ENCODE measurements at regions not wholly inside any gene's neighbourhood (a gene's known extent, or its start where the extent isn't known, plus 50 kb on each side); places are given as distances from the start of the nearest gene placed in this dataset.

DNA sequence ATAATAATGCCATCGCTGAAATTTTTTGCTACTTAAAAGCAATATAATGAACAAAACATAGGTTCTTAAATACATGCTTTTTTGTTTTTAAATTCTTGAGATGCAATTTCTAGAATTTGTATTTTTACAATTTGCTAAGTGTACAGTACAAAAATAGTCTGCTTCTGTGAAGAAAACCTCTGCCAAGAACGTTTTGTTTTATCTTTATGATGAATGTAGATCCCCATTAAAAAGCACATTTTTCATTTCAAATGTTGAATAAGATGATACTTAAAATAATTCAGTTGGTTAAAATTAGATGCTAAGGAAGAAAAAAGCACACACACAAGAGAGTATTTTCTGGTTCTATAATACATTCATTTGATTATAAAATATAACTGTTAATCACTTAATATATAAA, 1358.5 kb upstream of the CITED2 start:
- TF ChIP-seq, protein P1, sequence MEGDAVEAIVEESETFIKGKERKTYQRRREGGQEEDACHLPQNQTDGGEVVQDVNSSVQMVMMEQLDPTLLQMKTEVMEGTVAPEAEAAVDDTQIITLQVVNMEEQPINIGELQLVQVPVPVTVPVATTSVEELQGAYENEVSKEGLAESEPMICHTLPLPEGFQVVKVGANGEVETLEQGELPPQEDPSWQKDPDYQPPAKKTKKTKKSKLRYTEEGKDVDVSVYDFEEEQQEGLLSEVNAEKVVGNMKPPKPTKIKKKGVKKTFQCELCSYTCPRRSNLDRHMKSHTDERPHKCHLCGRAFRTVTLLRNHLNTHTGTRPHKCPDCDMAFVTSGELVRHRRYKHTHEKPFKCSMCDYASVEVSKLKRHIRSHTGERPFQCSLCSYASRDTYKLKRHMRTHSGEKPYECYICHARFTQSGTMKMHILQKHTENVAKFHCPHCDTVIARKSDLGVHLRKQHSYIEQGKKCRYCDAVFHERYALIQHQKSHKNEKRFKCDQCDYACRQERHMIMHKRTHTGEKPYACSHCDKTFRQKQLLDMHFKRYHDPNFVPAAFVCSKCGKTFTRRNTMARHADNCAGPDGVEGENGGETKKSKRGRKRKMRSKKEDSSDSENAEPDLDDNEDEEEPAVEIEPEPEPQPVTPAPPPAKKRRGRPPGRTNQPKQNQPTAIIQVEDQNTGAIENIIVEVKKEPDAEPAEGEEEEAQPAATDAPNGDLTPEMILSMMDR (IDR thresholded peaks at IDR 0.05), result no peak
- TF ChIP-seq POLR2A (IDR thresholded peaks at IDR 0.05), result no peak
